ENCODE measurements at regions not wholly inside any gene's neighbourhood (a gene's known extent, or its start where the extent isn't known, plus 50 kb on each side); places are given as distances from the start of the nearest gene placed in this dataset.
"Not testable (repeated sequence)": the region's sequence is repeated elsewhere in the genome, so short reads cannot be mapped to it uniquely, and the experiment has no call there.

- no peaks in the 10 kb centered on the region for H3K4me1 ChIP-seq
- no peak overlapping the region for H3K27ac ChIP-seq
- TF ChIP-seq Cebpa-rat (IDR thresholded peaks at IDR 0.05): no peak
- no peaks in the 10 kb centered on the region for H3K36me3 ChIP-seq
- H3K27me3 ChIP-seq: no peaks in the 10 kb centered on the region
- no peak overlapping the region for H3K4me2 ChIP-seq
- H4K20me1 ChIP-seq: no peaks in the 10 kb centered on the region
- no peaks in the 10 kb centered on the region for H3K9me3 ChIP-seq (replicated peaks in 1 of 11)
- H3K9ac ChIP-seq: no peak overlapping the region
- H3K4me3 ChIP-seq: no peak overlapping the region
These were observed 61.4 kb upstream of the LOC128125822 start for GRCh38 chr6:63510849-63511248.

GRCh38 chr6:63514488-63515173 is 57.6 kb upstream of the LOC128125822 start:
- Histone ChIP-seq H3K27ac (no peak overlapping the region), H3K27me3 (no peaks in the 10 kb centered on the region), H3K36me3 (no peaks in the 10 kb centered on the region), H3K4me3 (no peak overlapping the region), H3K4me1 (no peaks in the 10 kb centered on the region), H3K4me2 (no peak overlapping the region), H3K9ac (no peak overlapping the region), H3K9me3 (replicated peaks in 1 of 11) (no peaks in the 10 kb centered on the region), H4K20me1 (no peaks in the 10 kb centered on the region)
- TF ChIP-seq Cebpa-rat (IDR thresholded peaks at IDR 0.05): no peak

GRCh38 chr6:63515227-63515626 is 57.1 kb upstream of the LOC128125822 start:
- H3K27me3 ChIP-seq; H3K4me2 ChIP-seq; H3K4me3 ChIP-seq; H3K36me3 ChIP-seq; H3K27ac ChIP-seq; H3K4me1 ChIP-seq; H4K20me1 ChIP-seq; H3K9me3 ChIP-seq (replicated peaks in 1 of 11); H3K9ac ChIP-seq: not testable (repeated sequence)

DNA sequence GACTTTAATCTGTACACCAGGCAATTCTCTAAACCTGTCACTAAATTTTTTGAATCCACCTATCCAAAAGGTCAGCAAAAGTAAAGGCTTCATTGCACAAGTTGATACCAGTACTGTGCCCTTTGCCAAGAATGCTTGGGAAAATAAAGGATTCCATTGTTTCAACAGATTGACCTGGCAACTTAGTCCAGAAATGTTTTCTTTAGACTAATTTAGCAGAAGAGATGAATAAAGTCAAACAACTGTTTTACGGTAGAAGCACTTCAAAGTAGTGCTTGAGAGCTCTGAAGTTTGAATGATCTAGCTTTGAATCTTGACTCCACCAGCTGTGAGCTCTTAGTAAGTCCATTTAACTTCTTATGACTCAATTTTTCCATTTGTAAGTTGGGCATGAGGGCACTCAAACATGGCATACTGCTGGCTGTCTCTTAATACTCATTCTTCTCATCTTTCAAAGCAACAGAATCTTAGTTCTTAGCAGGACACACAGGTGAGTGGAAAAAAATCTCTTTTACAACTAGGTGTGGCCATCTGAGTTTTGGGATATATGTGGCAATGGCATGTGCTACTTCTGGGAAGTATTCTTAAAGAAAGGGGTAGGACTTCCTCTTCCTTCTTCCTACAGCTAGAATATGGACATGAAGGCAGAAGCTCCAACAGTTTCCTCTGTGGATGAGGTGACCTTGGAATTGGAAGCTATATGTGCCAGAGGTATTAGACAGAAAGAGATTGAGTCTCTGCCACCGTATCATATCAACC is 55.9 kb upstream of the LOC128125822 start:
- Histone ChIP-seq H3K4me3 (no peak overlapping the region), H4K20me1 (no peaks in the 10 kb centered on the region), H3K9ac (no peak overlapping the region), H3K4me2 (no peak overlapping the region), H3K27me3 (no peaks in the 10 kb centered on the region), H3K27ac (no peak overlapping the region), H3K36me3 (no peaks in the 10 kb centered on the region), H3K9me3 (replicated peaks in 1 of 11) (no peaks in the 10 kb centered on the region), H3K4me1 (no peaks in the 10 kb centered on the region)
- TF ChIP-seq Cebpa-rat (IDR thresholded peaks at IDR 0.05): no peak

DNA sequence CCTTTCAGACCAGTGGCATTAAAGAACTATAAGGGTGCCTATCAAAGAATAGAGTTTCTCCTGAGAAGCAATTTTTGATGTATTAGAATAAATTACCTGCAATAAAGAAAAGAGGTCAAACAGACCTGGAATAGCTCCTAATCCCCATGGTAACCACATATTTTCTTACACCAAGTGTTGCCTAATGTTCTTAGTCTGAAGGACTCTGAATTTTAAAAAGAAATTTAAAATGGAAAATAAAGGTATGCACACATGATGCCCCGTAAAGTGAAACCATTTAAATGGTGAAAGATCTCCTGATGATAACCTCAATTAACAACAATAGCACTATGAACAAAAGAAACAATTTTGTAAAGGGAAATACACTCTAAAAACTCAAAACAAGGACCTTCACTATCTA is 55.1 kb upstream of the LOC128125822 start:
- H3K9me3 ChIP-seq (replicated peaks in 1 of 11): no peaks in the 10 kb centered on the region
- no peaks in the 10 kb centered on the region for H3K4me1 ChIP-seq
- H3K4me3 ChIP-seq: no peak overlapping the region
- no peak overlapping the region for H3K4me2 ChIP-seq
- TF ChIP-seq Cebpa-rat (IDR thresholded peaks at IDR 0.05): no peak
- H3K27me3 ChIP-seq: no peaks in the 10 kb centered on the region
- no peak overlapping the region for H3K9ac ChIP-seq
- no peak overlapping the region for H3K27ac ChIP-seq
- no peaks in the 10 kb centered on the region for H3K36me3 ChIP-seq
- no peaks in the 10 kb centered on the region for H4K20me1 ChIP-seq

- Histone ChIP-seq H3K9ac (no peak overlapping the region), H3K9me3 (replicated peaks in 1 of 11) (no peaks in the 10 kb centered on the region), H3K27ac (no peak overlapping the region), H3K36me3 (no peaks in the 10 kb centered on the region), H3K4me1 (no peaks in the 10 kb centered on the region), H3K4me3 (no peak overlapping the region), H3K4me2 (no peak overlapping the region), H3K27me3 (no peaks in the 10 kb centered on the region), H4K20me1 (no peaks in the 10 kb centered on the region)
- no peak for TF ChIP-seq Cebpa-rat (IDR thresholded peaks at IDR 0.05)
These were observed 50.6 kb upstream of the LOC128125822 start for GRCh38 chr6:63521475-63522210.
